RKO (cell line): ENCODE measurements at regions not wholly inside any gene's neighbourhood (a gene's known extent, or its start where the extent isn't known, plus 50 kb on each side); places are given as distances from the start of the nearest gene placed in this dataset.

Experiments used
- DNase-seq: peaks from one replicate; pipeline ENCODE4 v3.0.0-alpha.2; 2016; ENCODE audit warnings: low spot score

- no peak for DNase-seq
Observed at GRCh38 chr1:88224906-88225305, 459.2 kb upstream of the PKN2 start.

GRCh38 chr1:88228114-88228513 is 456.0 kb upstream of the PKN2 start:
- peak; percentile 29 for DNase-seq

- DNase-seq: no peak
Observed at GRCh38 chr1:88230126-88230525, 453.9 kb upstream of the PKN2 start.

GRCh38 chr1:88237058-88237457 is 447.0 kb upstream of the PKN2 start:
- no peak for DNase-seq

GRCh38 chr1:88239205-88239604 is 444.9 kb upstream of the PKN2 start:
- no peak for DNase-seq

GRCh38 chr1:88247666-88248065 is 436.4 kb upstream of the PKN2 start:
- DNase-seq: no peak

GRCh38 chr1:88250915-88251314 is 433.2 kb upstream of the PKN2 start:
- DNase-seq: no peak

- DNase-seq: no peak
Observed at GRCh38 chr1:88252745-88253144, 431.3 kb upstream of the PKN2 start.

GRCh38 chr1:88265606-88266005 is 418.5 kb upstream of the PKN2 start:
- DNase-seq: no peak

GRCh38 chr1:88266051-88266450 is 418.0 kb upstream of the PKN2 start:
- DNase-seq: no peak

- DNase-seq: no peak
Observed at GRCh38 chr1:88272216-88272615, 411.9 kb upstream of the PKN2 start.

GRCh38 chr1:88274431-88274830 is 409.6 kb upstream of the PKN2 start:
- DNase-seq: no peak

- DNase-seq: no peak
Observed at GRCh38 chr1:88275259-88275862, 408.7 kb upstream of the PKN2 start.

- peak; percentile 62 for DNase-seq
Observed at GRCh38 chr1:88276163-88276562, 407.9 kb upstream of the PKN2 start.

GRCh38 chr1:88284066-88284465 is 400.0 kb upstream of the PKN2 start:
- DNase-seq: no peak

GRCh38 chr1:88284666-88285366 is 399.3 kb upstream of the PKN2 start:
- DNase-seq: no peak

GRCh38 chr1:88286716-88287115 is 397.4 kb upstream of the PKN2 start:
- DNase-seq: no peak

- DNase-seq: no peak
Observed at GRCh38 chr1:88288571-88288970, 395.5 kb upstream of the PKN2 start.

GRCh38 chr1:88289401-88290102 is 394.5 kb upstream of the PKN2 start:
- DNase-seq: no peak

GRCh38 chr1:88291611-88292354 is 392.3 kb upstream of the PKN2 start:
- DNase-seq: no peak

- DNase-seq: no peak
Observed at GRCh38 chr1:88293691-88294190, 390.3 kb upstream of the PKN2 start.

GRCh38 chr1:88296227-88296626 is 387.8 kb upstream of the PKN2 start:
- DNase-seq: no peak

- no peak for DNase-seq
Observed at GRCh38 chr1:88296642-88297041, 387.4 kb upstream of the PKN2 start.
